ENCODE measurements at regions not wholly inside any gene's neighbourhood (a gene's known extent, or its start where the extent isn't known, plus 50 kb on each side); places are given as distances from the start of the nearest gene placed in this dataset.

DNA sequence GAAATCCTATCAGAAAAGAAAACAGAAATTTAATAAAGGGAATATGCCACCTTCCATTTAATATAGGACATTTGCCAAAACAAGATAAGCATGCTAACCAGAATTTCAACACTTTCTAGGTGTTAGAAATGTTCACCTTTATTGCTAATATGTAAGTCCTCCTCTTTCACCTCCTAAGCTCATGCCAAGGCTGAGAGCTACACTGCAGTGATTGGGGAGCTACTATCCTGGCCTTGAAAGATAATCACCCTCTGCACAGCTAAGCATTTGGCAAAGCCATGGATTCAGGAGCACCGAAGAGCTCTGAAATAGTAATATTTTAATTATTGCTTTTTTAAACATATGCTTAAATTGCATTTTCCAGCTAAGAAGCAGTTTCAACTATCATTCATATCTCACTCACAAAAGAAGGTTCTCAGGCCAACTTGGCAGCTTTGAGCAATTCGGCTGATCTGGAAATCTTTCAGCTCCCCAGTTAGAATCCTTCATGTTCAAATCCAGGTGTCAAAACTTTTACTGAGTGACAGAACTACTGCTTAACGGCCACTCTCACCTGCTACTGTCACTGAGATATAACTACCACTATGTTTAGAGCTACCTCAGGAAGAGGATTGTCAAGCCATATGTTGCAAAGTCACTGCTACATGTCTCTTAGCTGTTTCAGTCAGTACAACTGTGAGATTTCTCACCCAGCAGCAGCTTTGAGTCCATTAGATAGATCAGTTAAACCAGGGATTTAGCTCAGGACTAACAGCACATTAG lies 302.0 kb downstream of the NFIB start:
- TF ChIP-seq, protein P1, sequence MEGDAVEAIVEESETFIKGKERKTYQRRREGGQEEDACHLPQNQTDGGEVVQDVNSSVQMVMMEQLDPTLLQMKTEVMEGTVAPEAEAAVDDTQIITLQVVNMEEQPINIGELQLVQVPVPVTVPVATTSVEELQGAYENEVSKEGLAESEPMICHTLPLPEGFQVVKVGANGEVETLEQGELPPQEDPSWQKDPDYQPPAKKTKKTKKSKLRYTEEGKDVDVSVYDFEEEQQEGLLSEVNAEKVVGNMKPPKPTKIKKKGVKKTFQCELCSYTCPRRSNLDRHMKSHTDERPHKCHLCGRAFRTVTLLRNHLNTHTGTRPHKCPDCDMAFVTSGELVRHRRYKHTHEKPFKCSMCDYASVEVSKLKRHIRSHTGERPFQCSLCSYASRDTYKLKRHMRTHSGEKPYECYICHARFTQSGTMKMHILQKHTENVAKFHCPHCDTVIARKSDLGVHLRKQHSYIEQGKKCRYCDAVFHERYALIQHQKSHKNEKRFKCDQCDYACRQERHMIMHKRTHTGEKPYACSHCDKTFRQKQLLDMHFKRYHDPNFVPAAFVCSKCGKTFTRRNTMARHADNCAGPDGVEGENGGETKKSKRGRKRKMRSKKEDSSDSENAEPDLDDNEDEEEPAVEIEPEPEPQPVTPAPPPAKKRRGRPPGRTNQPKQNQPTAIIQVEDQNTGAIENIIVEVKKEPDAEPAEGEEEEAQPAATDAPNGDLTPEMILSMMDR (IDR thresholded peaks at IDR 0.05), result no peak
- TF ChIP-seq POLR2A (IDR thresholded peaks at IDR 0.05), result no peak

Measured in Peyer's patch (tissue), 4 donors.